BE2C (cell line): ENCODE measurements at regions not wholly inside any gene's neighbourhood (a gene's known extent, or its start where the extent isn't known, plus 50 kb on each side); places are given as distances from the start of the nearest gene placed in this dataset.
"Not testable (repeated sequence)": the region's sequence is repeated elsewhere in the genome, so short reads cannot be mapped to it uniquely, and the experiment has no call there.

Experiments
- DNase-seq: peaks from one replicate; pipeline ENCODE4 v3.0.0-alpha.2; 2020
- H3K27me3 ChIP-seq: fragments of 250-450 bp; sonication (Bioruptor Pico); 2 replicates; pipeline ENCODE4 v1.5.1; 2020; ENCODE audit warnings: mild to moderate bottlenecking
- H3K36me3 ChIP-seq: fragments of 250-450 bp; sonication (Bioruptor Pico); 2 replicates; pipeline ENCODE4 v1.5.1; 2020; ENCODE audit warnings: mild to moderate bottlenecking
- H3K4me1 ChIP-seq: fragments of 250-450 bp; sonication (Bioruptor Pico); 2 replicates; pipeline ENCODE4 v1.5.1; 2020
- H3K4me3 ChIP-seq: 2 replicates; pipeline ENCODE4 v1.5.1; 2011; ENCODE audit warnings: low read depth, low read length
- H3K9me3 ChIP-seq: fragments of 250-450 bp; sonication (Bioruptor Pico); 2 replicates; pipeline ENCODE4 v1.5.1; 2020
- TF ChIP-seq, protein P1 (sequence below): IDR thresholded peaks from 2 replicates; pipeline ENCODE4 v1.5.1; 2012; ENCODE audit warnings: mild to moderate bottlenecking, low read depth, low read length

DNA sequence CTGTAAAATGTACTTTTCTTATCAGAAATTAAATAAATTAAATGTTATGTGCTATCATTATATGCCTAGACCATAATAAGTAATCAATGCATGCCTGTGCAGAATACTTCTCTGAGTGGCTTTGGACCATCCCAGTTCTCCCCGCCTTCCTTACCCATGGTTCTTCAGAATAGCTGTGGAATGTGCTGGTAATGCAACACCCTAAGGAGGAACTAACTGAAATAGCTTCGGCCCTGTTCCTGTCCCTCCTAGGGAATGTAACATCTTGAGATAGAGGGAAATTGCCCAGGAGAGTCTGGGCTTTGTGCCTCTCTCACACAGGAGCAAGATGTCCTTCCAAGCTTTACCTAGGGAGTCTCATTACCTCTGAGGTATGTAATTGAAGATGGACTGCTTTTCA lies 693.6 kb upstream of the HS3ST1 start:
- Histone ChIP-seq H3K36me3 (no peaks in the 10 kb centered on the region), H3K4me3 (no peak overlapping the region), H3K9me3 (no peaks in the 10 kb centered on the region), H3K4me1 (no peaks in the 10 kb centered on the region), H3K27me3 (no peaks in the 10 kb centered on the region)
- no peak for DNase-seq
- TF ChIP-seq, protein P1, sequence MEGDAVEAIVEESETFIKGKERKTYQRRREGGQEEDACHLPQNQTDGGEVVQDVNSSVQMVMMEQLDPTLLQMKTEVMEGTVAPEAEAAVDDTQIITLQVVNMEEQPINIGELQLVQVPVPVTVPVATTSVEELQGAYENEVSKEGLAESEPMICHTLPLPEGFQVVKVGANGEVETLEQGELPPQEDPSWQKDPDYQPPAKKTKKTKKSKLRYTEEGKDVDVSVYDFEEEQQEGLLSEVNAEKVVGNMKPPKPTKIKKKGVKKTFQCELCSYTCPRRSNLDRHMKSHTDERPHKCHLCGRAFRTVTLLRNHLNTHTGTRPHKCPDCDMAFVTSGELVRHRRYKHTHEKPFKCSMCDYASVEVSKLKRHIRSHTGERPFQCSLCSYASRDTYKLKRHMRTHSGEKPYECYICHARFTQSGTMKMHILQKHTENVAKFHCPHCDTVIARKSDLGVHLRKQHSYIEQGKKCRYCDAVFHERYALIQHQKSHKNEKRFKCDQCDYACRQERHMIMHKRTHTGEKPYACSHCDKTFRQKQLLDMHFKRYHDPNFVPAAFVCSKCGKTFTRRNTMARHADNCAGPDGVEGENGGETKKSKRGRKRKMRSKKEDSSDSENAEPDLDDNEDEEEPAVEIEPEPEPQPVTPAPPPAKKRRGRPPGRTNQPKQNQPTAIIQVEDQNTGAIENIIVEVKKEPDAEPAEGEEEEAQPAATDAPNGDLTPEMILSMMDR = no peak

DNA sequence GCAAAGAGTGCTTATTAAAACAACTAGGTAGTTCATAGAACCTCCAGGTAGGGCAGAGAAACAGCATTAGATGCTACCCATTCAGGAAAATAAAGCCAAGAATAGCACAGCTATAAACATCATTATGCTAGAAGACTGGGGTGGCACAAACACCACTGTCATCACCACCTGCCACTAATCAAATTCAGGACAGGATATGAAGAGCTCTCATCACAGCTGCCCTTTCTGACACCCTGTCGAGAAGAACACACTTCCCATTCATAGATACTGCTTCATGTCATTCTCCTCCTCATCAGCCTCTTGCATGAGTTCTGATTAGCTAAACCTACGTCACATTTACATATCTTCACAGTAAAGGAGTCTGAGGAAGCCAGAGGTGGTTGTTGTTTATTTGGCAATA lies 692.3 kb upstream of the HS3ST1 start:
- no peak for DNase-seq
- TF ChIP-seq, protein P1 = no peak
- Histone ChIP-seq H3K4me3 (no peak overlapping the region), H3K4me1 (no peaks in the 10 kb centered on the region), H3K9me3 (no peaks in the 10 kb centered on the region), H3K27me3 (no peaks in the 10 kb centered on the region), H3K36me3 (no peaks in the 10 kb centered on the region)

DNA sequence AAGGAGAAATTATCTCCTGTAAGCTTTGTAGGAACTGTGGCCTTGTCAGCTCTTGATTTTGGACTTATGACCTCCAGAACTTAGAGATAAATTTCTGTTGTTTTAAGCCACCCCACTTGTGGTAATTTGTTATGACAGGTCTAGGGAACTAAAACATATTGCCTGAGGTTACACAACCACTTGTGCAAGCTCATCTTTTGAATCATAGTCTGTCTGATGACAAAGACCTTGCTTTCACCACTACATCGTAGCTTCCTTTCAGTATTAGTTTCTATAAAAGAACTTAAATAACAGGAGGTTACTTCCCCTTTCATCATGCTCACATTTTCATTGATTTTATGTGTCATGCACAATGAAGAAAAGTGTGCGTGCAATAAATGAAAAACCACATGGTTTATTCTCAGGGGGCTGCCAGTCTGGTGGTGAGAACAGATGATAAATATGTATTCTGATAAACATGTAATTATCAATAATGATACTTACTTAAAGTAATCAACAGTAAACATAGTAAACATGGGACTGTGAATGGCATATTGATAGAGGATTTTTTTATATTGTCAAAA lies 690.0 kb upstream of the HS3ST1 start:
- H3K4me3 ChIP-seq = no peak overlapping the region

DNA sequence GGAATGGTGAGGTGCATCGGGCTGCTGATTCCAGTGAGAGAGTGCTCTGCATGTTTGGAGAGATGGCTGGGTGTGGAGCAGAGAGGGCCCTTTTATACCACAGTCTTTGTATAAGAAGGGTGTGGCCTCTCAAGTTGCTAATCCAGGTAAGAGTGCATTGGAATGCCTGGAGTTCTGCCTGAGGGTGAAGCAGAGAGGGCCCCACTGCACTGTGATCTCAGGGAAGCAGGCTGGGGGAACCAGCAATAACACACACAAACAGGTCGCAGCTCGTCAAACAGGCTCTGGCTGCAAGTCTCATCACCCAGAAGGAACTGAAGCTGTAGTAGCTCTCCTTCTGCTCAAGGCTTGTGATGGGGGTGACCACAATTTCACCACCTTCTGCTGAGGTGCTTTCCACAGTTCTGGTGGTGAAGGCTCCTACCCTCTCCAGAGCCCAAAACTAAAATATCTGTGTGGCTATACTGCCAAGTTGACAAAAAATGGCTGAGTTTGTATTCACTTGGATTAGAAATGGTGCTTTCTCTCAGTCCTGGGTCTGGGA lies 687.4 kb upstream of the HS3ST1 start:
- TF ChIP-seq, protein P1 = no peak
- Histone ChIP-seq H3K4me1 (no peaks in the 10 kb centered on the region), H3K4me3 (no peak overlapping the region), H3K27me3 (no peaks in the 10 kb centered on the region), H3K9me3 (no peaks in the 10 kb centered on the region), H3K36me3 (no peaks in the 10 kb centered on the region)
- no peak for DNase-seq

More for the DNA sequence above, 690.0 kb upstream of the HS3ST1 start:
- Histone ChIP-seq H3K9me3 (no peaks in the 10 kb centered on the region), H3K36me3 (no peaks in the 10 kb centered on the region), H3K4me1 (no peaks in the 10 kb centered on the region), H3K27me3 (no peaks in the 10 kb centered on the region)
- DNase-seq = no peak
- TF ChIP-seq, protein P1 = no peak

DNA sequence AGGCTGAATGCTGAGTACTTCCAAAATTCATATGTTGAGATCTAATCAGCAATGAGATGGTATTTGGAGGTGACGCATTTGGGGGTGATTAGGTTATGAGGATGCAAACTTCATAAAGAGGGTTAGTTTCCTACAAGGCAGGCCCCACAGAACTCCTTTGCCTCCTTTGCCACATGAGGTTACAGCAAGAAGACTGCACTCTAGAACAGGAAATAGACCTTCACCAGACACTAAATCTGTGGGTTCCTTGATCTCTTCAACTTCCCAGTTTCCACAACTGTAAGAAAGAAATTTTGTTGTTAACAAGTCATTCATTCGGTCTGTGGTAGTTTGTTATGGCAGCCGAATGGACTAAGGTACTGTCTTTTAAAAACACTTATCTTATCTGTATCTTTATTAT lies 681.9 kb upstream of the HS3ST1 start:
- no peak overlapping the region for H3K4me3 ChIP-seq
- no peaks in the 10 kb centered on the region for H3K9me3 ChIP-seq
- no peaks in the 10 kb centered on the region for H3K4me1 ChIP-seq
- H3K27me3 ChIP-seq = no peaks in the 10 kb centered on the region
- TF ChIP-seq, protein P1 = no peak
- no peaks in the 10 kb centered on the region for H3K36me3 ChIP-seq
- no peak for DNase-seq

DNA sequence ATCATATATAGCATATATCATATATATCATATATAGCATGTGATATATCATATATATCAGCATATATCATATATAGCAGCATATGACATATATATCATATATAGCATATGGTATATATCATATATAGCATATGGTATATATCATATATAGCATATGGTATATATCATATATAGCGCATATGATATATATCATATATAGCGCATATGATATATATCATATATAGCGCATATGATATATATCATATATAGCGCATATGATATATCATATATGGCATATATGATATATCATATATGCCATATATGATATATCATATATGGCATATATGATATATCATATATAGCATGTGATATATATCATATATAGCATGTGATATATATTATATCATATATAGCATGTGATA lies 680.4 kb upstream of the HS3ST1 start:
- not testable (repeated sequence) for H3K4me1 ChIP-seq, H3K4me3 ChIP-seq

More for the DNA sequence above, 680.4 kb upstream of the HS3ST1 start:
- not testable (repeated sequence) for H3K36me3 ChIP-seq, H3K27me3 ChIP-seq, DNase-seq, H3K9me3 ChIP-seq
